Superior temporal gyrus (tissue), 1 donor: ENCODE measurements at regions not wholly inside any gene's neighbourhood (a gene's known extent, or its start where the extent isn't known, plus 50 kb on each side); places are given as distances from the start of the nearest gene placed in this dataset.

Source experiments
- DNase-seq: peaks from one replicate; pipeline ENCODE4 v3.0.0-alpha.2; 2016; ENCODE audit errors: extremely low spot score

GRCh38 chr2:226396541-226396940 is 403.1 kb downstream of the IRS1 start:
- no peak for DNase-seq

GRCh38 chr2:226387499-226387942 is 412.1 kb downstream of the IRS1 start:
- DNase-seq, result no peak

- DNase-seq, result no peak
Observed at GRCh38 chr2:226383461-226383860, 416.2 kb downstream of the IRS1 start.

GRCh38 chr2:226380679-226381078 is 418.9 kb downstream of the IRS1 start:
- DNase-seq, result no peak

GRCh38 chr2:226378753-226379705 is 420.6 kb downstream of the IRS1 start:
- DNase-seq, result no peak

GRCh38 chr2:226376516-226377180 is 423.0 kb downstream of the IRS1 start:
- no peak for DNase-seq

- DNase-seq, result no peak
Observed at GRCh38 chr2:226366920-226367319, 432.7 kb downstream of the IRS1 start.

GRCh38 chr2:226364217-226364616 is 435.4 kb downstream of the IRS1 start:
- DNase-seq, result no peak

GRCh38 chr2:226362980-226363379 is 436.6 kb downstream of the IRS1 start:
- DNase-seq, result no peak

- DNase-seq, result no peak
Observed at GRCh38 chr2:226360658-226361057, 439.0 kb downstream of the IRS1 start.

- no peak for DNase-seq
Observed at GRCh38 chr2:226358688-226359087, 440.9 kb downstream of the IRS1 start.

- DNase-seq, result no peak
Observed at GRCh38 chr2:226357816-226358215, 441.8 kb downstream of the IRS1 start.

GRCh38 chr2:226355600-226355999 is 444.0 kb downstream of the IRS1 start:
- no peak for DNase-seq

GRCh38 chr2:226354434-226354833 is 445.2 kb downstream of the IRS1 start:
- DNase-seq, result no peak

GRCh38 chr2:226352941-226353560 is 446.6 kb downstream of the IRS1 start:
- no peak for DNase-seq

GRCh38 chr2:226351711-226352110 is 447.9 kb downstream of the IRS1 start:
- DNase-seq, result no peak

GRCh38 chr2:226339616-226340015 is 460.0 kb downstream of the IRS1 start:
- no peak for DNase-seq

- no peak for DNase-seq
Observed at GRCh38 chr2:226338825-226339224, 460.8 kb downstream of the IRS1 start.

- DNase-seq, result no peak
Observed at GRCh38 chr2:226337941-226338600, 461.5 kb downstream of the IRS1 start.

GRCh38 chr2:226336283-226336682 is 463.3 kb downstream of the IRS1 start:
- DNase-seq, result no peak

- DNase-seq, result no peak
Observed at GRCh38 chr2:226334981-226335720, 464.5 kb downstream of the IRS1 start.
